ENCODE measurements at regions not wholly inside any gene's neighbourhood (a gene's known extent, or its start where the extent isn't known, plus 50 kb on each side); places are given as distances from the start of the nearest gene placed in this dataset.

DNA sequence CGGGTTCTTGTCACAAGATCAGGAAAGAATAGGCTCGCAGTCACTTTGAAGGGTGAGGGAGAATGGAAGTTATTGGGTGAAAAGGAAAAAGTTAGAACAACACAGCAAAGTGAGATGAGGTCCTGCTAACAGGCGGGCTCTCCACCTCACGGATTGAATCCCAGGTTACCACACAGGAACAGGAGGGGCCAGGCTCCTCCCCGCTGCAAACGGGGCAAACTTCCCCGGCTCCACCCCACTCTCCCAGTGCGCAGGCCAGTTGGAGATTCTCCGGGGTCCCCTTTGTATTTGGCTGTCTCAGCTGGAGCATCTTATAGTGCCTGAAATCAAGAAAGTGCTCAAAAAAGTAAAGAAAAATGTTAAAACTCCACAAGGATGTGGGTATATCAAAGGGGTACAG lies 78.3 kb upstream of the IPO5 start:
- TF ChIP-seq POLR2AphosphoS5 (IDR thresholded peaks at IDR 0.05; ENCODE audit: low read depth, low read length) (no peak), SIN3A (IDR thresholded peaks at IDR 0.05; ENCODE audit: borderline replicate concordance, insufficient read depth, low read length) (no peak), TAF1 (IDR thresholded peaks at IDR 0.05; ENCODE audit: borderline replicate concordance, insufficient read depth, low read length) (no peak), FOXP2 (optimal IDR thresholded peaks at IDR 0.05; ENCODE audit: borderline replicate concordance, extremely low read depth, extremely low read length, insufficient read depth) (no peak)
- TF ChIP-seq, protein P1, sequence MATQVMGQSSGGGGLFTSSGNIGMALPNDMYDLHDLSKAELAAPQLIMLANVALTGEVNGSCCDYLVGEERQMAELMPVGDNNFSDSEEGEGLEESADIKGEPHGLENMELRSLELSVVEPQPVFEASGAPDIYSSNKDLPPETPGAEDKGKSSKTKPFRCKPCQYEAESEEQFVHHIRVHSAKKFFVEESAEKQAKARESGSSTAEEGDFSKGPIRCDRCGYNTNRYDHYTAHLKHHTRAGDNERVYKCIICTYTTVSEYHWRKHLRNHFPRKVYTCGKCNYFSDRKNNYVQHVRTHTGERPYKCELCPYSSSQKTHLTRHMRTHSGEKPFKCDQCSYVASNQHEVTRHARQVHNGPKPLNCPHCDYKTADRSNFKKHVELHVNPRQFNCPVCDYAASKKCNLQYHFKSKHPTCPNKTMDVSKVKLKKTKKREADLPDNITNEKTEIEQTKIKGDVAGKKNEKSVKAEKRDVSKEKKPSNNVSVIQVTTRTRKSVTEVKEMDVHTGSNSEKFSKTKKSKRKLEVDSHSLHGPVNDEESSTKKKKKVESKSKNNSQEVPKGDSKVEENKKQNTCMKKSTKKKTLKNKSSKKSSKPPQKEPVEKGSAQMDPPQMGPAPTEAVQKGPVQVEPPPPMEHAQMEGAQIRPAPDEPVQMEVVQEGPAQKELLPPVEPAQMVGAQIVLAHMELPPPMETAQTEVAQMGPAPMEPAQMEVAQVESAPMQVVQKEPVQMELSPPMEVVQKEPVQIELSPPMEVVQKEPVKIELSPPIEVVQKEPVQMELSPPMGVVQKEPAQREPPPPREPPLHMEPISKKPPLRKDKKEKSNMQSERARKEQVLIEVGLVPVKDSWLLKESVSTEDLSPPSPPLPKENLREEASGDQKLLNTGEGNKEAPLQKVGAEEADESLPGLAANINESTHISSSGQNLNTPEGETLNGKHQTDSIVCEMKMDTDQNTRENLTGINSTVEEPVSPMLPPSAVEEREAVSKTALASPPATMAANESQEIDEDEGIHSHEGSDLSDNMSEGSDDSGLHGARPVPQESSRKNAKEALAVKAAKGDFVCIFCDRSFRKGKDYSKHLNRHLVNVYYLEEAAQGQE (IDR thresholded peaks at IDR 0.05; ENCODE audit: insufficient read depth in 1 of 2, low read depth in 2 of 2, low read length in 2 of 2), result no peak

Measured in PFSK-1 (cell line).